Islet of Langerhans (tissue), 1 donor: ENCODE measurements at regions not wholly inside any gene's neighbourhood (a gene's known extent, or its start where the extent isn't known, plus 50 kb on each side); places are given as distances from the start of the nearest gene placed in this dataset.

ENCODE experiments used
- FAIRE-seq: peaks from one replicate; lab custom pipeline; 2011; peaks lifted over from hg19 to GRCh38; lab: Jason Lieb, UNC

- FAIRE-seq = no peak
Measured at GRCh38 chr6:71481801-71482200, 193.2 kb downstream of the OGFRL1 start.

- FAIRE-seq = no peak
Measured at GRCh38 chr6:71482742-71483141, 194.1 kb downstream of the OGFRL1 start.

GRCh38 chr6:71486461-71486860 is 197.8 kb downstream of the OGFRL1 start:
- FAIRE-seq = no peak

GRCh38 chr6:71488186-71488585 is 199.6 kb downstream of the OGFRL1 start:
- FAIRE-seq = no peak

- no peak for FAIRE-seq
Measured at GRCh38 chr6:71489736-71490135, 201.1 kb downstream of the OGFRL1 start.

GRCh38 chr6:71490876-71491275 is 202.3 kb downstream of the OGFRL1 start:
- no peak for FAIRE-seq

GRCh38 chr6:71491844-71492243 is 203.2 kb downstream of the OGFRL1 start:
- no peak for FAIRE-seq

- FAIRE-seq = no peak
Measured at GRCh38 chr6:71492668-71493067, 204.1 kb downstream of the OGFRL1 start.

GRCh38 chr6:71496018-71496721 is 207.6 kb downstream of the OGFRL1 start:
- no peak for FAIRE-seq

GRCh38 chr6:71496722-71497033 is 208.1 kb downstream of the OGFRL1 start:
- FAIRE-seq = no peak

GRCh38 chr6:71498638-71499037 is 210.0 kb downstream of the OGFRL1 start:
- no peak for FAIRE-seq

GRCh38 chr6:71499667-71500066 is 211.1 kb downstream of the OGFRL1 start:
- FAIRE-seq = no peak

GRCh38 chr6:71502168-71502567 is 213.6 kb downstream of the OGFRL1 start:
- no peak for FAIRE-seq

GRCh38 chr6:71502956-71503355 is 214.3 kb downstream of the OGFRL1 start:
- FAIRE-seq = no peak

GRCh38 chr6:71507183-71507582 is 218.6 kb downstream of the OGFRL1 start:
- no peak for FAIRE-seq

GRCh38 chr6:71509191-71510005 is 220.8 kb downstream of the OGFRL1 start:
- FAIRE-seq = no peak

GRCh38 chr6:71510057-71510713 is 221.6 kb downstream of the OGFRL1 start:
- FAIRE-seq = no peak

- no peak for FAIRE-seq
Measured at GRCh38 chr6:71510856-71511255, 222.2 kb downstream of the OGFRL1 start.

GRCh38 chr6:71512256-71512655 is 223.6 kb downstream of the OGFRL1 start:
- FAIRE-seq = no peak

- no peak for FAIRE-seq
Measured at GRCh38 chr6:71513036-71513435, 224.4 kb downstream of the OGFRL1 start.

- no peak for FAIRE-seq
Measured at GRCh38 chr6:71523548-71523947, 234.9 kb downstream of the OGFRL1 start.

GRCh38 chr6:71524201-71524600 is 235.6 kb downstream of the OGFRL1 start:
- FAIRE-seq = no peak

GRCh38 chr6:71527886-71528285 is 239.3 kb downstream of the OGFRL1 start:
- no peak for FAIRE-seq
